ENCODE measurements at regions not wholly inside any gene's neighbourhood (a gene's known extent, or its start where the extent isn't known, plus 50 kb on each side); places are given as distances from the start of the nearest gene placed in this dataset.

DNA sequence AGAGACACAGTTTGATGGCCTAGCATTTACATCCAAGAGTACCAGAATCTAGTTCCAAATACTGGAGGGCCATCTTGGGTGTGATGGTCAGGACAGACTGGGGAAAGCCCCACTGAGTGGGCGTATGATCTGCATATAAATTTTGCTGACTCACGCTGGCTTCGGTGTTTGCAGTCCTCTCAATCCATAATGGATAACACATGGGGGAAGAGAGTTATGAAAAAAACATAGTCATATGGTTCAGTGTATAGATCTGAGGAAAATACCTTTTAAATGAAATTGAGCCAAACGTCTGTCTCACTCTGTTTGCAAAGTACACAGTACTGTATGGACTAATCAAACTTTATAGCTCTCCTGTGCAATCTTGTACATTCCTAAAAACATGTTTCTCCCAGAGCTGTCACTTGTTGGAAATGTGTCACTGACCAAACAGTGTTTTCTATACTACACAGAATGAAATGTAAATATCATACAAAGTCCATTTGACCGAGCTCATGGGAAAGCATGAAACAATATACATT is 125.3 kb upstream of the THBS1 start:
- no peaks in the 10 kb centered on the region for H3K27me3 ChIP-seq (ENCODE audit: insufficient read depth, low read length)
- no peaks in the 10 kb centered on the region for H3K36me3 ChIP-seq (ENCODE audit: insufficient read depth, low read length)
- peak overlapping the region; percentile 53; the same call in 1 of the 2 replicates for H3K27ac ChIP-seq (ENCODE audit: low read depth, low read length)
- H3K4me3 ChIP-seq (ENCODE audit: low read depth, low read length): no peak overlapping the region
- peaks cover 17% of the 10 kb centered on the region for H3K4me1 ChIP-seq (ENCODE audit: control insufficient read depth, insufficient read depth, low read length, unreplicated experiment)
- H3K79me2 ChIP-seq (ENCODE audit: control insufficient read depth, insufficient read depth, low read length, unreplicated experiment): no peaks in the 10 kb centered on the region
- H2AFZ ChIP-seq (ENCODE audit: low read length, unreplicated experiment): peak overlapping the region; percentile 20

GRCh38 chr15:39456159-39456558 is 124.7 kb upstream of the THBS1 start:
- H3K36me3 ChIP-seq (ENCODE audit: insufficient read depth, low read length): no peaks in the 10 kb centered on the region
- H3K27ac ChIP-seq (ENCODE audit: low read depth, low read length): no peak overlapping the region
- no peak overlapping the region for H2AFZ ChIP-seq (ENCODE audit: low read length, unreplicated experiment)

DNA sequence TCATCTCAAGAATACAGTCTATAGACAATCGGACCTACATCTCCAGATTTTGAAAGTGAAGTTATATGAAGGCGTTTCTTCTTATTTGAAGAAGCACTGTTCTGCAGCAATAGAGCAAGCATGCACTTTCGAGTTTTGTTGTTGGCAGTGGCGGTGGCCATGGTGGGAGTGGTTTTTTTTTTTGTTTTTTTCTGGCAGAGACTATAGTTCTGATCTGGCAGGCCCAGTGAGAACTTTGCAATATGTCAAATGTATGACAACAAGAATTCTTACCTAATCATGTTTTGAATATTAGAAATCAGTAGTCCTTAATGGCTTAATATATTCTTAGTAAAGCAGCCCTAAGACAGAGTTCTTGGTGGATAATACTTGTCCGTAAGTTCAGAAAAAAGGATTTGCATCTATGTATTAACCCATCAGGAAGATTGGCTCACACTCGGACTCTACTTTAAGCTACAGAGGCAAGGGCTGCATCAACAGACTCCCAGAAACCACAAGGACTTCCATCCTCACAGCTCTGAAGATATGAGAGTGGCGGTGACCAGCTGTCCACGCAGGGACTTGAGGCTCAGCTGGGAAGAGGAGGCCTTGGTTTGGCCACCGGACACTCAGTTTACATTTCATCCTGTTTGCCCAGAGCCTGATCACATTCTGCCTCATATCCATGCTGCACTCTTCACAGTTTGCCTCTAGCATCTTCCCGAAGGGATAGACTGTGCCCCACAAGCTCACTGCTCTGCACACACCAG is 124.1 kb upstream of the THBS1 start:
- H3K79me2 ChIP-seq (ENCODE audit: control insufficient read depth, insufficient read depth, low read length, unreplicated experiment): no peaks in the 10 kb centered on the region
- H2AFZ ChIP-seq (ENCODE audit: low read length, unreplicated experiment): no peak overlapping the region
- no peak overlapping the region for H3K27ac ChIP-seq (ENCODE audit: low read depth, low read length)
- no peak overlapping the region for H3K4me3 ChIP-seq (ENCODE audit: low read depth, low read length)
- no peaks in the 10 kb centered on the region for H3K36me3 ChIP-seq (ENCODE audit: insufficient read depth, low read length)
- H3K27me3 ChIP-seq (ENCODE audit: insufficient read depth, low read length): no peaks in the 10 kb centered on the region
- H3K4me1 ChIP-seq (ENCODE audit: control insufficient read depth, insufficient read depth, low read length, unreplicated experiment): peaks cover 22% of the 10 kb centered on the region

More at GRCh38 chr15:39456159-39456558, 124.7 kb upstream of the THBS1 start:
- Histone ChIP-seq H3K27me3 (ENCODE audit: insufficient read depth, low read length) (no peaks in the 10 kb centered on the region), H3K4me1 (ENCODE audit: control insufficient read depth, insufficient read depth, low read length, unreplicated experiment) (peaks cover 17% of the 10 kb centered on the region), H3K4me3 (ENCODE audit: low read depth, low read length) (no peak overlapping the region), H3K79me2 (ENCODE audit: control insufficient read depth, insufficient read depth, low read length, unreplicated experiment) (no peaks in the 10 kb centered on the region)

- Histone ChIP-seq H3K4me1 (ENCODE audit: control insufficient read depth, insufficient read depth, low read length, unreplicated experiment) (peaks cover 35% of the 10 kb centered on the region), H2AFZ (ENCODE audit: low read length, unreplicated experiment) (no peak overlapping the region), H3K27me3 (ENCODE audit: insufficient read depth, low read length) (no peaks in the 10 kb centered on the region), H3K4me3 (ENCODE audit: low read depth, low read length) (no peak overlapping the region), H3K79me2 (ENCODE audit: control insufficient read depth, insufficient read depth, low read length, unreplicated experiment) (no peaks in the 10 kb centered on the region), H3K27ac (ENCODE audit: low read depth, low read length) (no peak overlapping the region), H3K36me3 (ENCODE audit: insufficient read depth, low read length) (no peaks in the 10 kb centered on the region)
Observed at GRCh38 chr15:39458131-39458530, 122.7 kb upstream of the THBS1 start.

GRCh38 chr15:39459548-39459947 is 121.3 kb upstream of the THBS1 start:
- no peak overlapping the region for H2AFZ ChIP-seq (ENCODE audit: low read length, unreplicated experiment)
- no peaks in the 10 kb centered on the region for H3K27me3 ChIP-seq (ENCODE audit: insufficient read depth, low read length)
- H3K4me1 ChIP-seq (ENCODE audit: control insufficient read depth, insufficient read depth, low read length, unreplicated experiment): peaks cover 33% of the 10 kb centered on the region
- no peaks in the 10 kb centered on the region for H3K36me3 ChIP-seq (ENCODE audit: insufficient read depth, low read length)
- no peaks in the 10 kb centered on the region for H3K79me2 ChIP-seq (ENCODE audit: control insufficient read depth, insufficient read depth, low read length, unreplicated experiment)
- no peak overlapping the region for H3K27ac ChIP-seq (ENCODE audit: low read depth, low read length)
- H3K4me3 ChIP-seq (ENCODE audit: low read depth, low read length): no peak overlapping the region

GRCh38 chr15:39460748-39461147 is 120.1 kb upstream of the THBS1 start:
- Histone ChIP-seq H3K4me1 (ENCODE audit: control insufficient read depth, insufficient read depth, low read length, unreplicated experiment) (peaks cover 21% of the 10 kb centered on the region), H2AFZ (ENCODE audit: low read length, unreplicated experiment) (no peak overlapping the region), H3K27ac (ENCODE audit: low read depth, low read length) (no peak overlapping the region), H3K79me2 (ENCODE audit: control insufficient read depth, insufficient read depth, low read length, unreplicated experiment) (no peaks in the 10 kb centered on the region), H3K36me3 (ENCODE audit: insufficient read depth, low read length) (no peaks in the 10 kb centered on the region), H3K4me3 (ENCODE audit: low read depth, low read length) (no peak overlapping the region), H3K27me3 (ENCODE audit: insufficient read depth, low read length) (no peaks in the 10 kb centered on the region)

DNA sequence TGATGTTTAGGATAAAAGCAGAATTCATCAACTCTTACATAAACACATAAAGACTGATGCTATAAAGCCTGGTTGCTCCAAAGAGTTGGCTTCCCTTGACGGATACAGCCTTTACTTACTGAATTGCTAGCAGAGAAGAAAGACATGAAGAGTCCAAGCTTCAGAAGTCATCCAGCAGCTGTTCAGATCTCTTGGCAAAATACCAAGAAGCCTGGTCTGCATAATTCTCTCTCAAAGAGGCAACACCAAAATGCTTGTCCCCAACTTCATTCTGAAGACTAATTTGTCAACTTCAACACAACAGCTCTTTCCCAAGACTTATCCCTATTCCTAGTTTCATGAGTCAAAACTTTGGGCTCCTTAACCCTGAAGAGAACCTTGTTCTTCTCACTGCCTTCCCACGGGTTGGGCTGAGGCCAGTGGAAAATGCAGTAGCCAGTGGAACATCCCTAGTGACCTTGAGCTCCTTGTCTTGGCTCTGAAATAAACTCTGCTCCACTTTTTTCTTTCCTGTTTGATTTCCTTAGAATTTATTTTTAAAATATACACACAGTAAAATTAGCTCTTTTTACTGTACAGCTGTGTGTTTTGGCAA is 119.2 kb upstream of the THBS1 start:
- Histone ChIP-seq H3K4me1 (ENCODE audit: control insufficient read depth, insufficient read depth, low read length, unreplicated experiment) (peaks cover 19% of the 10 kb centered on the region), H3K4me3 (ENCODE audit: low read depth, low read length) (no peak overlapping the region), H3K36me3 (ENCODE audit: insufficient read depth, low read length) (no peaks in the 10 kb centered on the region), H3K27me3 (ENCODE audit: insufficient read depth, low read length) (no peaks in the 10 kb centered on the region), H3K27ac (ENCODE audit: low read depth, low read length) (no peak overlapping the region), H2AFZ (ENCODE audit: low read length, unreplicated experiment) (no peak overlapping the region), H3K79me2 (ENCODE audit: control insufficient read depth, insufficient read depth, low read length, unreplicated experiment) (no peaks in the 10 kb centered on the region)

GRCh38 chr15:39462691-39463090 is 118.2 kb upstream of the THBS1 start:
- no peaks in the 10 kb centered on the region for H3K79me2 ChIP-seq (ENCODE audit: control insufficient read depth, insufficient read depth, low read length, unreplicated experiment)
- no peaks in the 10 kb centered on the region for H3K36me3 ChIP-seq (ENCODE audit: insufficient read depth, low read length)
- H3K4me3 ChIP-seq (ENCODE audit: low read depth, low read length): no peak overlapping the region
- H2AFZ ChIP-seq (ENCODE audit: low read length, unreplicated experiment): no peak overlapping the region
- H3K27ac ChIP-seq (ENCODE audit: low read depth, low read length): no peak overlapping the region; the same call in 1 of the 2 replicates
- peaks cover 19% of the 10 kb centered on the region for H3K4me1 ChIP-seq (ENCODE audit: control insufficient read depth, insufficient read depth, low read length, unreplicated experiment)
- no peaks in the 10 kb centered on the region for H3K27me3 ChIP-seq (ENCODE audit: insufficient read depth, low read length)

DNA sequence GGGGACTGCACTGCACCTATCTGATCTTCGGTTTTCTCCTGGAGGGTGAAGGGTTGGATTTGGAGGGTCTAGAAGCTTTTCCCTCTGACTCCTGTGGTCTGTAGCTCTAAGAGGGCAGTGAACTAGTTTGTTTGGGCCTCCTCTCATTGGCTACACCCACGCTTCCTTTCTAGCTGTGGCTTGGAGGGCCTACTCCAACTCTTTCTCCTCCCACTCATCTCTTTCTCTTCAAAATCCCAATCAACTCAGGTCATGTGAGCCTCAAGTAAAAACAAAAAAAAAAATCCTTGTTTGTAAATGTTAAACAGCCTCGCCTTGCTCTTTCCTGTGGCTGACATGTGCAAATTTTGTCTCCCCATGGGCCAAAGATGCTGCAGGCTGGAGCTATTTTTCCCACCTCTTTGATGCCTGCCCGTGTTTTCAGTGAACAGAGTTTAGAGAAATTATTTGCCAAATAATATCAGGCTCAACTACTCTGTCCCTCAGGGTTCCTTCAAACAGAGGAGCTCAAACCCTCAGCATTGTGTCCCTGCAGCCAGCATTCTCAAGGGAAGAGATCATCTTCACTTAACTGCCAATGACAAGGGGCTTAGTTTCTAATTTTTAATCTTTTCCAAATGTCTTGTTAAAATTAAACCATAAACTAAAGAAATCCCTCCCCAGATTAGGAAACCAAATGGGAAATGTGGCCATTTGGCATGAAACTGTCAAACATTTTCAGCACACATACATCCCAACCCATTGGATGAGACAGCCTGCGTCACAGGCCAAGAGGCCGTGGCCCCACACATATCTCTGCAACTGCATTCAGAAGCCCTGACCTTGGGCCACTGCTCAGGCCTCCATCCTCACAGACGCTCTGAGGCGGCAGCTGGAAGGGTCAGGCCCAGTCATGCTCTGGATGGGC is 114.8 kb upstream of the THBS1 start:
- Histone ChIP-seq H3K27ac (ENCODE audit: low read depth, low read length) (no peak overlapping the region), H3K4me1 (ENCODE audit: control insufficient read depth, insufficient read depth, low read length, unreplicated experiment) (peaks cover 19% of the 10 kb centered on the region), H2AFZ (ENCODE audit: low read length, unreplicated experiment) (no peak overlapping the region), H3K79me2 (ENCODE audit: control insufficient read depth, insufficient read depth, low read length, unreplicated experiment) (no peaks in the 10 kb centered on the region), H3K4me3 (ENCODE audit: low read depth, low read length) (no peak overlapping the region), H3K36me3 (ENCODE audit: insufficient read depth, low read length) (no peaks in the 10 kb centered on the region), H3K27me3 (ENCODE audit: insufficient read depth, low read length) (no peaks in the 10 kb centered on the region)

- no peaks in the 10 kb centered on the region for H3K79me2 ChIP-seq (ENCODE audit: control insufficient read depth, insufficient read depth, low read length, unreplicated experiment)
- no peak overlapping the region for H3K27ac ChIP-seq (ENCODE audit: low read depth, low read length)
- H3K4me1 ChIP-seq (ENCODE audit: control insufficient read depth, insufficient read depth, low read length, unreplicated experiment): peaks cover 15% of the 10 kb centered on the region
- no peaks in the 10 kb centered on the region for H3K27me3 ChIP-seq (ENCODE audit: insufficient read depth, low read length)
- no peak overlapping the region for H3K4me3 ChIP-seq (ENCODE audit: low read depth, low read length)
- H2AFZ ChIP-seq (ENCODE audit: low read length, unreplicated experiment): no peak overlapping the region
- H3K36me3 ChIP-seq (ENCODE audit: insufficient read depth, low read length): no peaks in the 10 kb centered on the region
Observed at GRCh38 chr15:39466750-39467105, 114.2 kb upstream of the THBS1 start.

Data from ACC112 (cell line).